ENCODE measurements at regions not wholly inside any gene's neighbourhood (a gene's known extent, or its start where the extent isn't known, plus 50 kb on each side); places are given as distances from the start of the nearest gene placed in this dataset.

- no peak overlapping the region for H3K27ac Mint-ChIP-seq
These were observed 129.5 kb downstream of the OAT start for GRCh38 chr10:124288928-124289850.

More at GRCh38 chr10:124288928-124289850, 129.5 kb downstream of the OAT start:
- H3K4me3 ChIP-seq = no peak overlapping the region
- no peak overlapping the region for H3K4me2 ChIP-seq
- DNase-seq (ENCODE audit: low spot score) = no peak
- no peaks in the 10 kb centered on the region for H3F3A ChIP-seq (replicated peaks; ENCODE audit: low read depth)
- H3K4me3 Mint-ChIP-seq = no peak overlapping the region
- H3K27me3 ChIP-seq (ENCODE audit: insufficient read depth) = no peaks in the 10 kb centered on the region
- no peaks in the 10 kb centered on the region for H3K36me3 ChIP-seq (ENCODE audit: insufficient read depth)
- H4K20me1 ChIP-seq (replicated peaks; ENCODE audit: insufficient read depth) = no peaks in the 10 kb centered on the region
- H2AFZ ChIP-seq = peak overlapping the region; percentile 69; the same call in 1 of the 2 replicates
- no peaks in the 10 kb centered on the region for H3K79me2 ChIP-seq (replicated peaks; ENCODE audit: insufficient read depth)
- H3K9me2 ChIP-seq (ENCODE audit: insufficient read depth) = no peaks in the 10 kb centered on the region
- no peak for ATAC-seq
- H3K4me1 ChIP-seq (ENCODE audit: insufficient read depth) = no peaks in the 10 kb centered on the region
- peaks cover 2% of the 10 kb centered on the region for H3K27me3 Mint-ChIP-seq (ENCODE audit: insufficient read depth, low read depth, poor library complexity)
- H3K27ac ChIP-seq (ENCODE audit: low read depth) = no peak overlapping the region
- H3K36me3 Mint-ChIP-seq (ENCODE audit: low read depth) = no peaks in the 10 kb centered on the region
- no peak for TF ChIP-seq ZNF462 (CRISPR knock-in tag; IDR thresholded peaks at IDR 0.05)
- TF ChIP-seq ZNF331 (CRISPR knock-in tag; IDR thresholded peaks at IDR 0.05; ENCODE audit: low read depth) = no peak
- TF ChIP-seq STAT1 (IDR thresholded peaks at IDR 0.05; ENCODE audit: unreplicated experiment) = no peak
- TF ChIP-seq ETS1 (IDR thresholded peaks at IDR 0.05) = no peak
- no peak for TF ChIP-seq NANOG (IDR thresholded peaks at IDR 0.05; ENCODE audit: borderline replicate concordance)
- no peak for TF ChIP-seq REST (IDR thresholded peaks at IDR 0.05; ENCODE audit: unreplicated experiment)
- TF ChIP-seq CTCF (conservative IDR thresholded peaks at IDR 0.05; ENCODE audit: low read depth in 2 of 2) = no peak
- no peak for TF ChIP-seq EZH2phosphoT487 (IDR thresholded peaks at IDR 0.05; ENCODE audit: unreplicated experiment)
- TF ChIP-seq EZH2 (IDR thresholded peaks at IDR 0.05; ENCODE audit: low read depth, unreplicated experiment) = no peak
- TF ChIP-seq CREB1 (CRISPR knock-in tag; IDR thresholded peaks at IDR 0.05; ENCODE audit: low read depth) = no peak
- TF ChIP-seq POLR2AphosphoS5 (IDR thresholded peaks at IDR 0.05; ENCODE audit: low read depth) = no peak
- no peak for TF ChIP-seq ZNF114 (CRISPR knock-in tag; IDR thresholded peaks at IDR 0.05)
- H3K9me3 Mint-ChIP-seq = no peaks in the 10 kb centered on the region
- H3K4me1 Mint-ChIP-seq = no peaks in the 10 kb centered on the region
